Fibroblast of the aortic adventitia (primary cell): ENCODE measurements at regions not wholly inside any gene's neighbourhood (a gene's known extent, or its start where the extent isn't known, plus 50 kb on each side); places are given as distances from the start of the nearest gene placed in this dataset.

Experiments
- DNase-seq: peaks from one replicate; pipeline ENCODE4 v3.0.0-alpha.2; 2010; ENCODE audit warnings: low read depth
- H3K4me3 ChIP-seq: 2 replicates; pipeline ENCODE4 v1.5.1; 2011; ENCODE audit warnings: low read depth, mild to moderate bottlenecking, control low read depth, low read length, moderate library complexity
- TF ChIP-seq, protein P1 (sequence below): IDR thresholded peaks from 2 replicates; pipeline ENCODE4 v1.5.1; 2011; ENCODE audit warnings: mild to moderate bottlenecking, low read length, control low read depth, inconsistent platforms; ENCODE audit not compliant: insufficient read depth

- no peak overlapping the region for H3K4me3 ChIP-seq
- no peak for DNase-seq
- TF ChIP-seq, protein P1, sequence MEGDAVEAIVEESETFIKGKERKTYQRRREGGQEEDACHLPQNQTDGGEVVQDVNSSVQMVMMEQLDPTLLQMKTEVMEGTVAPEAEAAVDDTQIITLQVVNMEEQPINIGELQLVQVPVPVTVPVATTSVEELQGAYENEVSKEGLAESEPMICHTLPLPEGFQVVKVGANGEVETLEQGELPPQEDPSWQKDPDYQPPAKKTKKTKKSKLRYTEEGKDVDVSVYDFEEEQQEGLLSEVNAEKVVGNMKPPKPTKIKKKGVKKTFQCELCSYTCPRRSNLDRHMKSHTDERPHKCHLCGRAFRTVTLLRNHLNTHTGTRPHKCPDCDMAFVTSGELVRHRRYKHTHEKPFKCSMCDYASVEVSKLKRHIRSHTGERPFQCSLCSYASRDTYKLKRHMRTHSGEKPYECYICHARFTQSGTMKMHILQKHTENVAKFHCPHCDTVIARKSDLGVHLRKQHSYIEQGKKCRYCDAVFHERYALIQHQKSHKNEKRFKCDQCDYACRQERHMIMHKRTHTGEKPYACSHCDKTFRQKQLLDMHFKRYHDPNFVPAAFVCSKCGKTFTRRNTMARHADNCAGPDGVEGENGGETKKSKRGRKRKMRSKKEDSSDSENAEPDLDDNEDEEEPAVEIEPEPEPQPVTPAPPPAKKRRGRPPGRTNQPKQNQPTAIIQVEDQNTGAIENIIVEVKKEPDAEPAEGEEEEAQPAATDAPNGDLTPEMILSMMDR: no peak
These were observed 70.0 kb downstream of the MZT1 start for GRCh38 chr13:72657379-72657778.

GRCh38 chr13:72656357-72656756, 71.1 kb downstream of the MZT1 start:
- TF ChIP-seq, protein P1: no peak
- DNase-seq: no peak
- no peak overlapping the region for H3K4me3 ChIP-seq

- TF ChIP-seq, protein P1: no peak
- H3K4me3 ChIP-seq: no peak overlapping the region
- no peak for DNase-seq
These were observed 73.9 kb downstream of the MZT1 start for GRCh38 chr13:72653506-72653905.

DNA sequence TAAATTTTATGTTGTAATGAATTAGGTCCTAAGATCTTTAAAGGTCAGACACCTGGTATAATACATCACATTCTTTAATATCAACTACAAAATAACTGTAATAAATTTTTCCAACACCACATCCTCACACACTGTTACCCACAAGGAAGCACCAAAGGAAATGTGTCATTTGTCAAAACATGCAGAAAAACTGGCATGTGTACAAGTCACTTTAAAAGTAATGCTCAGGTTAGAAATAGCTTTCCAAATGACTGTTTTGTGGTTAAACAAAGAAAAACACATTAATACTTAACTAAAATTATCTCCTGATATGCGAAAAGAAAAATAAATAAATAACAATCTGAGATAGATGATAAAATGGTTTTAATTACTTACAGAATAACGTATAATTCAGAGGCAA, 74.7 kb downstream of the MZT1 start:
- DNase-seq: no peak
- TF ChIP-seq, protein P1: no peak
- H3K4me3 ChIP-seq: no peak overlapping the region

GRCh38 chr13:72651144-72651543, 76.3 kb downstream of the MZT1 start:
- TF ChIP-seq, protein P1: no peak
- DNase-seq: no peak
- H3K4me3 ChIP-seq: no peak overlapping the region

GRCh38 chr13:72650051-72650700, 77.3 kb downstream of the MZT1 start:
- no peak overlapping the region for H3K4me3 ChIP-seq
- no peak for DNase-seq
- TF ChIP-seq, protein P1: no peak

GRCh38 chr13:72648513-72649065, 78.8 kb downstream of the MZT1 start:
- no peak overlapping the region for H3K4me3 ChIP-seq
- TF ChIP-seq, protein P1: no peak
- DNase-seq: no peak
